GM18870 (cell line): ENCODE measurements at regions not wholly inside any gene's neighbourhood (a gene's known extent, or its start where the extent isn't known, plus 50 kb on each side); places are given as distances from the start of the nearest gene placed in this dataset.

Source experiments
- ATAC-seq: cut with Tn5 transposase; IDR thresholded peaks from one replicate; pipeline ENCODE4 v1.9.1; 2021; ENCODE audit warnings: moderate library complexity; ENCODE audit not compliant: unreplicated experiment

GRCh38 chr10:130756651-130757050, 554.9 kb downstream of the TCERG1L start:
- no peak for ATAC-seq

GRCh38 chr10:130757271-130757670, 554.2 kb downstream of the TCERG1L start:
- ATAC-seq, result no peak

DNA sequence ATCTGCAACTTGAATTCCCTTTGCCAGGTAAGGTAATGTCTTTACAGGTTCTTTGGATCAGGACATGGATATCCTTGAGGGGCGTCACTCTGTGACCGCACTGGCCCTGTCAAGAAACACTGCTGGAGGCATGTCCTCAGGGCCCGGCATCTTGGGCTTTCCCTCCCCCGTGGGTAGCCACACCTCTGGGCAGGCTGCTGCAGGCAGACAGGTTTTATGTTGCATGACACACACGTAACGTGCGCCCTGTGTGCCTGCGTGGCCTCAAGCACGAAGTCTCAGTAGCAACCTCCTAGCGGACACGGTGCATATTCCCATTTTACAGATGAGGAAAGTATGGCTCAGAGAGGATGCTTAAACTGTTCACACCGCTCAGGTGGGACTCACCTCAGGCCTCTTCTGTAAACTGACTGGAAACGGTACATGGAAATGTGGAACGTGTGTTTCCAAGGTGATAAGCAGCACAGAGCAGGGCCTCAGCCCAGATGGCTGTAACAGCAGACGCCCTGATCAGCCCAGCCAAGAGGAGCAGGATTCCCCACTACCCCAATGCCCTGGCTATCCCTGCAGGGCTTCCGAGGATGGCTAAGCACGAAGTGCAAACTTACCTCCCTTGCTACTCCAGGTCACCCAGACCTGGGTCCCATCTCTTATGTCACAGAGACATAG, 553.6 kb downstream of the TCERG1L start:
- no peak for ATAC-seq

DNA sequence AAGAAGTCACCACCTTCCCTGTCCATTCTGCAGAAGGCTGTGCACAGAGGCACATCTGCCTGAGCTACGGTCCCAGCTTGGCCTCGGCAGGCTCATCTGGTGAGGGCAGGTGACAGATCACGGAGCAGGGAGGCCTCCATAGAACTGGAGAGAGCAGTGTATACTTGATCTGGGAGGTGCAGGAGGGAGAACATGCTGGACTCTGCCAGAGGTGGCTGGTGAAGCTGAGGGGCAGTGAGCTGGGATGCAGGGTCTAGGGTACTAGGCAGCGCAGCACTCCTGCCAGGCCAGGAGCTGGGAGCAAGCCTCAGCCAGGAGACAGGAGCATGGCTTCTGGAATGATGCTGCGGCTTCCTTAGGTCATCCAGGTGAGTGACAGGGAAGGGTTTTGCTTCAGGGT, 553.0 kb downstream of the TCERG1L start:
- no peak for ATAC-seq

DNA sequence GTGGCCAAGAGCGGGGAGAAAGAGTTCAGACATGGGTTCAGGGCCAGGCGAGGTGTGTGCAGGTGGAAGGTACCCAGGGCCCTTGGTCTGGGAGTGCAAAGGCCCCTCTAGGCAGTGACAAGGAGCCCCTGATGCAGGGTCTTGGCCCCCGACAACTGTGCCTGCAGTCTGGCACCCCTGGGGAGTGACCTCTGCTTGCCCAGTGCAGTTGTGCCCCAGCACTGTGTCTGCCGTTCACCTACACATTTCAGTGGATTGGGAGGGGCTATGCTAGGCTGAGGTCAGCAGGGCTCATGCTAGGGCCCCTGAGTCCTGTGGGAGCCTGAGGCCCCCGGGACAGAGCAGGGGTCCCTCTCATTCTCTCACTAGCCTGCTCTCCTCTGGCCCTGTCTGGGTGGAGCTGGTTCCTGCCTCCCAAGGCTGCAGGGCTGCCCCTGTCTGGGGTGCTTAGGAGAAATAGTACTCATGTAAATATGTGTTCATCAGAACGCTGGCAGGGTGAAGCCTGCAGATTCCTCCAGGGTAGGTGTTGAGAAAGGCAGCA, 550.4 kb downstream of the TCERG1L start:
- ATAC-seq, result no peak

GRCh38 chr10:130761788-130762301, 549.7 kb downstream of the TCERG1L start:
- ATAC-seq, result no peak

DNA sequence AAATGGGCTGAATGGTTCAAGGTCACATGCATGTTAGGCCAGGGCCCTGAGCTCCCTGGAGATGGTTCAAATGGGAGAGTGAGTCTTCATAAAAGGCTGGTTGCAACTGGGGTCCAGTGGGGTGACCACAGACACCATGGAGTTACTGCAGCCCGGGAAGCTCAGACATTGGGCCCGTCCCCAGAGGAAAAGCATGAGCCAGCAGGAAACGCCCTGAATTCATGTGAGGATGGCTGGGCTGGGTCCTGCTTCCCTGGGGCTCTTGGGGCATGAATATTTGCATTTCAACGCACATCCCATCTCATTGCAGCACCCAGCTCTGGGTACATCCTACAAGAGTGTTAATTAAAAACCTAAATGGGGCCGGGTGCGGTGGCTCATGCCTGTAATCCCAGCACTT, 549.0 kb downstream of the TCERG1L start:
- ATAC-seq, result no peak

- no peak for ATAC-seq
Measured at GRCh38 chr10:130763071-130763470, 548.5 kb downstream of the TCERG1L start.

DNA sequence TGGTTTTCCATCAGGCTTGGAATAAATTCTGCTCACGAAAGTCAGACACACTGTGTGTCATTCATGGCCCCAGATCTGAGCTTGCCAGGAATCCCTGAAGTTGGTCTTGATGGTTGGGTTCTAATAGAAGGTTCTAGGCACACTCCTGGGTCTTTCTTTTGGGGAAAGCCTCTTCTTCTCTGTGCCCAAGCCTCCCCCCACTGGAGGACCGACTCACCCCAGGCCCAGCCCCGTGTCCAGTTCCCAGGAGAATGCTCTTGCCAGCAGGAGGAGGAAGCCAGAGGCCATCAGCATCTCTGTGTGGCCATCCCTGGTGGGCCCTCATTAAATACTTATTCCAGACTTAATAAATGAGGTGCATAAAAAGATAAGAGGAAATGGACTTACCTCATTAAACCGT, 548.0 kb downstream of the TCERG1L start:
- no peak for ATAC-seq

- no peak for ATAC-seq
Measured at GRCh38 chr10:130764651-130765050, 546.9 kb downstream of the TCERG1L start.

DNA sequence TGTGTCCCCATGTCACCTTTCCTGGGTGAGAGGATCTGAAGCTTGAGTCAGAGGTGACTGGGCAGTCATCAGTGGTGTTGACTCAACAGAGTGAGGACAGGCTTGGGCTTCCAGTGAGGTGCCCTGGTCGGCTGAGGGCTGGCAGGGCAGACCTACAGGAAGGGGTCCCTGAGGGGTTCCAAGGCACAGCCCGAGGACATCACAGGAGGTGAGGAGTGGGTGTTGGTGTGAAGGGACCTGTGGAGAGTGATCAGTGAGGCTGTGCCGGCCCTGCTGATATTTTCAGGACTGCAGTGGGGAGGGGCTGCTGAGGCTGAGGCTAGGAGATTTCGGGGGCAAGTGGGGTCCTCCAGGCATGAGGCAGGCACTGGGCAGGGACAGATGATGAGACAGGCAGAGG, 545.5 kb downstream of the TCERG1L start:
- no peak for ATAC-seq

DNA sequence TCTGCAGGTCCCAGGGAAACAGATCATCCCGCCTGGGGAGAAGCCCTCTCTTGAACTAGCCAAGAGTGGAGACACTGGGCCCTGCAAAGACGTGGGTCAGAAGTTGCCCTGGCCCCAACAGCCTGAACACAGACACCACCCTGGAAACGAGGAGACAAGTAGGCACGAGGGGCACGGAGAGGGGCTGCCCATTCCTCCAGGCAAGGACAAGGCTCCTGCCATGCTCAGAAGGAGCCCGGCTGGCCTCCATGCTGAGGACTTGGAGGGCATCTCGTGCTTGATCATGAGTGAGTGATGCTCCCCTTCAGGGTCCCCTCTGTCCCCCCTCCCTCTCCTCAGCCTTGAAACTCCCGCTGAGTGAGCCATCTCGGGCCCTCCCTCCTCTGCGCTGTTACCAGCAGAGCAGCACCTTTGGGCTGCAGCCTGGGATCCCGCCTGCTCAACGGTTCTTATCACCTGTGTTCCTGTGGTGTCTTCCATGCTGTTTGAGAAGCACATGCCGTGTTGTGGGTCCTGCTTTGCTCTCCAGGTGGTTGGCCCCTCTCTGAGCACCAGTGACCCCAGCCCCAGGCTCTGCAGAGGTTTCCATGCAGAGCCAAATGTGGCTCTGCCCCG, 544.3 kb downstream of the TCERG1L start:
- ATAC-seq, result no peak

- no peak for ATAC-seq
Measured at GRCh38 chr10:130769146-130770017, 542.1 kb downstream of the TCERG1L start.

GRCh38 chr10:130770018-130770630, 541.4 kb downstream of the TCERG1L start:
- no peak for ATAC-seq

- ATAC-seq, result no peak
Measured at GRCh38 chr10:130771491-130771946, 540.0 kb downstream of the TCERG1L start.

DNA sequence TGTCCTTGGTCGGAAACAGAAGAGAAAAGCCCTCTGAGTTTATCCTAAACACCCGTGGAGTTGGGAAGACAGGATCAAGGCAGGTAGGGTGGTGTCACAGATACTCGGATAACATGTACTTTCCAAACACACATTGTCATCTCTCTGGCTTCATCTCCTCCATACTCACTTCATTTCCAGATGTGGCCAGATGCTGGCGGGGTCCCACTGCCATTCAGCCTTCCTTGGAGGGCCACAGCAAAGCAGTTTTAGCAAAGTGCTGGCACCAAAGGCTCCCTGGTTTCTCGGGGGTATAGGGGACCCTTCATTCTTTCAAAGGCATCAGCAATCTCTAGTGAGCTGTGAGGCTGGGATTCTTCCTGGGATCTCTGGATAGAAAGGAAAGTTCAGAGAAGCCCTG, 539.5 kb downstream of the TCERG1L start:
- no peak for ATAC-seq

DNA sequence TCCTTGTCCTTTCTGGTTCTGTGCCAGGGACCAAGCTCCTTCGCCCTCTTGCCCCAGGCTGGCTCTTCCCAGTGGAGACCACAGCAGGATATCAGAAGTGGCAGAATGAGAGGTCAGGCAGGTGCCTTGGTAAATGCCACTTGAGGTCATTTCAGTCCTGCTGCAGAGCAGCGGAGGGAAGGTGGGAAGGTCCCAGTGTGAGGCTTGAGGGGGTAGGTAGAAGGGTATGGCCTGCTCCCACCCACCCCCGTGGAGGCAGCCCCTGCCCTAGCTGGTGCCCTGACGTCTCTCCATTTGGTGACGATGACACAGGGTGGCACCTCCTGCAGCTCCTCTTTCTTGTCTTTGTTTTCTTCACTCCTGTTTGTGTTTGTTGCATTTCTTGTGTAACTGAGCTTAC, 538.8 kb downstream of the TCERG1L start:
- no peak for ATAC-seq

DNA sequence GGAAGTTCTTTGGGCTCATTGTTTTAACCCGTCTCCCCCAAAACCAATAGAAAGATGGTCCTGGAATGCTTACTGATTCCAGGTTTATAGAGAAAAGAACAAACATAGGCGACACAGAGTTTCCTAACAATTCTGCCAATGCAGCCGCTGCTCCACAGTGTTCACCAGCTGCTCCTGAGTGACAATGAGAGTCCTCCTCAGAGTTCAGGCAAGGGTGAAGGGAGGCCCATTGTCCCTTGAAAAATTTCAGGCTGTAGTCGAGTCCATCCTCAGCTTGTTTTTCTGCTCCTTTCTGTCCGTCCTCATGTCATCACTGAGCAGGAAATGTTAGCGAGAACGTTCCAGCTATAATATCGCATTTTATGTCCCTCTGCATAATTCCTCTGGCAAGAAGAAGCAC, 537.6 kb downstream of the TCERG1L start:
- ATAC-seq, result no peak

DNA sequence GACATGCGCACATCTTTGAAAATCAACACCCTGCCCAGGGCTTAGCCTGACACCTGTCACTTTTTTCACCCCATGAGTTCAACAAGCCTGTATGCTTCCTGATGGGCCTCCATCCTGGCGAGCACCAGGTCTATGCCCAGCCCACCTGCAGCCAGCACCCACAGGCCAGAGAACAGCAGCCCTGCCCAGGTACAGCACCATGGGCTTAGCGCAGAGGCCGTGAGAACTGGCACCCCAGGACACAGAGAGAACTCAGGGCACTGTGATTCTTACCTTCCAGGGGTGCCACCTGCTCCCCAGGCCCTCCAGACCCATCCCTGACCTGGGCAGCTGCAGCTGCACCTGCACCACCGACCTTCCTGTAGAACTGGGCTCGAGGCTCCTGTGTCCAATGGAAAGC, 536.6 kb downstream of the TCERG1L start:
- ATAC-seq, result no peak

- ATAC-seq, result no peak
Measured at GRCh38 chr10:130775311-130775710, 536.2 kb downstream of the TCERG1L start.

DNA sequence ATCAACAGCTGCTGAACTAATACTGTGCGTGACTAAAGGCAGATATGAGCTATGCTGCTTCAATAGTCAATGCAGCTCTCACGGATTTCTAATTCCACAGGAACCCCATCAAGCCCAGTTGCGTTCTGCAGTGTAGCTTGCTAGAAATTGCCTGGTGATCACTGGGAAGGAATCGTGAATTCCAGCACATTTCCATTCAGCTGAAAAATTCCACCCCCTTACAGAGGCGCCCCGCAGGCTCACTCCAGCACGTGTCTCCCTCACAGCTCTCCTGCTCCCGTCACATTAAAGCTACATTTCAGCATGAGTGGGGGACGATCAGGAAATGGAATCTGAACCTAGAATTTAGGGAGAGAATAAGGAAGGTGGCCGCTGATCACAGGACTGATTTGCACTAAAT, 534.8 kb downstream of the TCERG1L start:
- ATAC-seq, result no peak
